GM19372 (cell line): ENCODE measurements at regions not wholly inside any gene's neighbourhood (a gene's known extent, or its start where the extent isn't known, plus 50 kb on each side); places are given as distances from the start of the nearest gene placed in this dataset.
A peak's percentile ranks its signal among the peaks of the same experiment; 100 is the strongest.

Source experiments
- ATAC-seq: cut with Tn5 transposase; IDR thresholded peaks from one replicate; pipeline ENCODE4 v1.9.1; 2021; ENCODE audit warnings: mild to moderate bottlenecking, low read depth, moderate library complexity; ENCODE audit not compliant: unreplicated experiment

DNA sequence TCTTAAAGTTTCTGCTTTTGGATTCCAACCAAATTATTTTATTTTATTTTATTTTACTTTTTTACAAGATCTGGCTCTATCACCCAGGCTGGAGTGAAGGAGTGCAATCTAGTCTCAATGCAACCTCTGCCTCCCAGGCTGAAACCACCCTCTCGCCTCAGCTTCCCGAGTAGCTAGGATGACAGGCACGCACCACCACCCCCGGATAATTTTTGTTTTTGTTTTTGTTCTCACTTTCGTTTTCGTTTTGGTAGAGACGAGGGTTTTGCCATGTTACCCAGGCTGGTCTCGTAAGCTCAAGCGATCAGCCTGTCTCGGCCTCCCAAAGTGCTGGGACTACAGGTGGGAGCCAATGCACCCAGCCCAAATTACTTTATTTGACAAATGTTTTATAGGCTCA lies 219.8 kb downstream of the ETS1 start:
- ATAC-seq = no peak

DNA sequence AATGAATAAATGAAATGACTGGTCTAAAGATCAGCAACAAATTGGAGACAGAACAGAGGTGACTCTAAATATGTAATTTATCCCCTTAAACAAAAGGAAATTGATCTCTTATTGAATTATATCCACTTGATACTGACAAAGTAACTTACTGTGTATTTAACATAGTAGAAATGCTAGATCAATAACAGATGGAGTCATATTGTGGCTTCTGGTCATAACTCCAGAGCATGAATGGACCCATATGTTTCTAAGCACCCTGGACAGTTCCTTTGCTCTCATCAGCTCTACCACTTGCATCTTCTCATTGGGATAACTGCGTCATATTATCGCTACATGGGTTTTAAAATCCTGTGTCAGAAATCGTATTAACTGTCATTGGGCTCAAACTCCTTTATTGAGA lies 222.3 kb downstream of the ETS1 start:
- no peak for ATAC-seq

DNA sequence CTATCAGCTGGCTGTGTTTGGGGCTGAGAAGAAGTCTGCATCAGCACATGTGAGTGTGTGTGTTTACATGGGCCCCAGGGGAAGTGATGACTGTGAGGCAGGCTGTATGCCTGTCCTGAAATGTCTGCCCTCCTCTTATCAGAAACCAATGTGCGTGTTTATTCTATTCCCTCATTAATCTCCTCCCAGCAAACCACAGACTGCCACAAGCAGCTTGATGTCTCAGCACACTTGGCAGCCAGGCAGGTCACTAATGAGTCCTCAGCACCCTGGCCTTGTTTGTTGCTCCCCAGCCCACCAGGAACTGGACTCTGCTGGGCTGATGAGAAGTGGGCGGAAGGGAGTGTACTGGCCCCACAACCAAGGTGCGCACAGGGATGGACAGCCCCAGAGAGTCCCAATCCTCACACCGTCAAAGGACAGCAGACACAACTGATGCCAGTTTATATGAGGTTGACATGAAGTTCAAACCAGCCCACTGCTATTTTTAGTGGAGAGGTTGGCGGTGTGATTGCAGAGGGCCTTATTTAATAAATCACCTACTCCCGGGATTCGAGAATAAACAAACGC lies 225.8 kb downstream of the ETS1 start:
- no peak for ATAC-seq

DNA sequence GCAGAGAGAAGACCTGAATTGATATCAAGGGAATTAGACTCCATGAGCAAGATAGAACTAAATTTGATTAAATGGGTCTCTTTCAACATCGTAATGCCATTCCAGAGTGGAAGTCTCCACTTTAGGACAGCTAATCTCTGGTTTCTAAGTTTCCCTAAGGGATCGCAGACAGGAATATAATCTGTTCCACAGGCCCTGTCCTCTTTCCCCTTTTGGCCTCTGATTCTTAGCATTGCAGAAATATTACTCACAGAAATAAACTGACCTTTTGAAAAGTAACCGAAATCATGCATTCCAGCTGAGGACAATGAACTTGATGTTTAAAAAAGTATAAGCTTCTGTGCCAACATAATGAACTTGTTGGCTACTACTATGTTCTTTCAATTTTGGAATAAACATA lies 227.8 kb downstream of the ETS1 start:
- ATAC-seq = no peak

DNA sequence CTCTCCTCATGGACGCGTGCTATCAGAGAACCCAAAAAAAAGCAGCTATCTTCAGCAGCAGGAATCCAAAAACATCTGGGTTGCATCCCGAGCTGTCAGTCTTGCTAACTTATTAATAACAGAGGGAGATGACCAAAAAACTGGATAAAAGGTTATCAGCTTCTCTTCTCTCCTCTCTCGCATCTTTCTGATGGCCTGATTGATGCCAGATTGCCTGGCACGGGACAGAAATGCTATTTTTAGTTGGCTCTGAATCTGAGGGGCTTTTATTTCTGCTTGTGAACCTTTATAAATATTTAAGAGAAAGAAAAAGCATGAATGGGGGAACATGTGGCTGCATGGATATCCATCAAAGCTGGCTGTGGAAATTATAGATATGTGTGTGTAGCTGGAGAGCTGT lies 230.3 kb downstream of the ETS1 start:
- ATAC-seq = no peak

DNA sequence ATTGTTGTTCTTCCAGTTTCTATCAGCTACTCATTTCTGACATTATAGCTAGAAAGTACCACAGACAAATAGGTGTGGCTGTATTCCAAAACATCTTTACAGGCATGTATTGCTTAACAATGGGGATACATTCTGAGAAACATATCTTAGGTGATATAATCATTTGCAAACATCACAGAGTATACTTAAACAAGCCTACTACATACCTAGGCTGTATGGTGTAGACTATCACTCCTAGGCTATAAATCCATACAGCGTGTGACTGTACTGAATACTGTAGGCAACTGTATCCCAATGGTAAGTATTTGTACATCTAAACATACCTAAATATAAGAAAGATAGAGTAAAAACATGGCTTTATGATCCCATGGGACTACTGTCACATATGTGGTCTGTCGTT lies 231.8 kb downstream of the ETS1 start:
- ATAC-seq = no peak

DNA sequence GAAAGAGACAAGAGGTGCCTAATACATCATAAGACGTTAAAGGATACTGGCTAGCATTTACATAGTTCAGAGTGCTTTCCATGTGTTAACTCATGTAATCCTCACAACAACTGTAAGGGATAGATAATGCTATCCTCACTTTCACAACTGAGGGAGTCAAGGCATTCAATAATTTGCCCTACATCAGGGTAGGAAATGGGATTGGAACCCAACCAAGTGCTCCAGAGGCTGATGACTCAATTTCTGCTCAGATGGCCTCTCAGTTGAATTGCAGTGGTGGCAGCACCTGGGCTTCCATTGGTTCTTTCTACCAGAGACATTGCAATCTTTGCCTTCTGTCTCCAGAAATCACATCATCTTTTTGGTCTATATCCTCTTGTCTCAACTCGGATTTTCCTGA lies 232.9 kb downstream of the ETS1 start:
- no peak for ATAC-seq

DNA sequence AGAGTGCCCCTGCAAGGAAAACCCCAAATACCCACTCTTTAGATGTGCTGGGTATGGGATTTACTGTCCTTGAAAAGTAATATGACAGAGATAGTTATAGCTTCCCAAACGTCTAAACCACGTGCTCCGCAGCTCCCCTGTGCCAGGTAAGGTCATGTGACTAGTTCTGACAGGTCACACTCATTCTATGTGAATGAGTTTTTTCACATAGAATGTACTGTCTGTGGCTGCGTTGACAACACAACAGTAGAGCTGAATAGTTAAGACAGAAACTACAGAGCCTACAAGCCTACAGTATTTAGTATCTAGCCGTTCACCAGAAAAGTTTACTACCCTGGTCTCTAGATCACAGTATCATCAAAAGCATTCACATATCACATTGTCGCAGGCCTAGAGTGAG lies 236.2 kb downstream of the ETS1 start:
- ATAC-seq = no peak

DNA sequence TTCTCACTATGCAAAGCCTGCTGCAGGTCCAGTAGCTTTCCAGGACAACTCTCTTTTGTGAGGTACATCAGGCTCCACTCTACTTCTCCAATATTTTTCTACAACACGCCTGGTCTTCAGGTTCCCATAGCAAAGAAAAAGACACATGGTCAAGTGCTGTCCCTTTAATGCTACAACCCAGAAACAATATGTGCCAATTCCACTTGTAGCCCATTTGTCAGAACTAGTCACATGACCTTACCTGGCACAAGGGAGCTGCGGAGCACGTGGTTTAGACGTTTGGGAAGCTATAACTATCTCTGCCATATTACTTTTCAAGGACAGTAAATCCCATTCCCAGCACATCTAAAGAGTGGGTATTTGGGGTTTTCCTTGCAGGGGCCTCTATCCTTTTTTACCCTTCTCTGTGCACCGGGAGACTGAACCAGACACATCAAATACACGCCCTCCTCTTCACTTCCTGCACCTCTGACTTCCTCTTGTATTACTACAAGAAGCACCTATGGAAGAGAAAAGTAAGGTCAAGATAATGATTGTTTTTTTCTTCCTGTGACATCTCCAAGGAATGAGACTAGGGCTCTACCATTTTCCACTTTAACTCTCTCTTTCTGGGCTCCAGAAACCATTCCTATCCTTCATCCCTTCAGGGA lies 237.6 kb downstream of the ETS1 start:
- no peak for ATAC-seq

DNA sequence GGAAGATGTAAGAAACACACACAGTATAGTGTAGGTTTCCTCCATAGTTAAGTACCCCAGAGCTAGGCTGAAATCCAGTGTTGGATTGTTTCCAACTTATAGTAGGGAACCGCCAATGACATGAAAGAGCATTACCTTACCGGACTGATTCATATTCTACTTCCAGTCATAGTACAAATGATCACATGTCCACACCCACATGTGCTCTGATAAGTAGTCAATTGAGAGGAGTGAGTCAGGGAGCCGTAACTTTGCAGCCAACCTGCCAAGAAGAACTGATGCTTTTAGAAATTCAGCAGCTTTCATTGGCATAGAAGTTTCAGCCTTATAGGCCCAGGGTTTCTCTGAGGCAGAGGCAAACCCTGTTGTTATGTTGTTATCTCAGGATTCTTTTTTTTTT lies 240.6 kb downstream of the ETS1 start:
- ATAC-seq = no peak

DNA sequence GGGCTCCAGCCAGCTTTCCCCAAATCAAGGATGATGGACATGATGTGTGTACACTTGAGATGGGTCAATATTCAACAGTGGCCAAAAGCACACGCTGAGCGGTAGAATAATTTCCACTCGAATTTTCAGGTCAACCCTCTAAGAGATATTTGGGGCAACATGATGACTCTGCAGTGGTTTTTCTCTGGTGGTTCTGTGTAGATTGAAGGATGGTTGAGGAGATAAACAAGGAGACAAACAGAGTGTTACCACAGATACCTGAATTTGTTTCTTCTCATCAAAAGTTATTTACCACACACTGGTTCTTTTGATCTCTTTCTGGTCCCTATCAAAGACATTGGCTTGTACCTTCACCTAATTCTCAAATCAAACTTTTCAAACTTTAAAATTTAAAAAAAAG lies 242.0 kb downstream of the ETS1 start:
- ATAC-seq = no peak

DNA sequence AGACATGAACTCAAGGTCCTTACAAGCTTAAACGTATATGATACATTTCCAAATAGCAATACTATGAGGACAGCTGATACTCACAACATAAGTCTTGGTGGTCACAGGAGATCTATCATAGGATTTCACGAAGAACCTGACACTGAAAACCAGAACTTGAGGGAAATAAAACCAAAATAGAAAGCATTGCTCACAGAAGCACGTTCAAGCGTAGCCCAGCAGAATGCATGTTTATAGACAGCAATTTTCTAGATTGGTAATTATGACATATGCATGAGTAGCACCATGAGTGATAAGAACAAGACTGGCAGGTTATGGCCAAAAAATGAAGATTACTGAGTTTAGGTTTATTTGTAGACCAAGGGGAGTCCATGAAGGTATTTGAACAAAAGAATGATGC lies 243.5 kb downstream of the ETS1 start:
- ATAC-seq = no peak

DNA sequence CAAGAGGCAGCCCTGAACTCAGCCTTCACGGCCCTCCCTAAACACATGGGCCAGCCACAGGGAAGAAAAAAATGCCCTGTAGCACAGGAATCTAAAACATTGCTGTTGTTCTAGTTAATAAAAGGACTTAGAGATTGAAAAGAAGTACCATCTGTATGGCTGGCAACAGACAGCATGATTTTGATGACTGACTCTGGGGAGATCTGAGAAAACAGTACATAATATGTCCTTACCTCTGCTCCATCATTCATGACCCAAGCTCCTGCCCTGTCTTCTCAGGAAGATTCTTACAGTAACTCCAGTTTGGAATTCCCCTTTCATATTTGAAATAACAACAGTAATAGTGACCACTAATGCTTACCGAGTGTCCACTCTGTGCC lies 244.2 kb downstream of the ETS1 start:
- peak; percentile 11 for ATAC-seq

DNA sequence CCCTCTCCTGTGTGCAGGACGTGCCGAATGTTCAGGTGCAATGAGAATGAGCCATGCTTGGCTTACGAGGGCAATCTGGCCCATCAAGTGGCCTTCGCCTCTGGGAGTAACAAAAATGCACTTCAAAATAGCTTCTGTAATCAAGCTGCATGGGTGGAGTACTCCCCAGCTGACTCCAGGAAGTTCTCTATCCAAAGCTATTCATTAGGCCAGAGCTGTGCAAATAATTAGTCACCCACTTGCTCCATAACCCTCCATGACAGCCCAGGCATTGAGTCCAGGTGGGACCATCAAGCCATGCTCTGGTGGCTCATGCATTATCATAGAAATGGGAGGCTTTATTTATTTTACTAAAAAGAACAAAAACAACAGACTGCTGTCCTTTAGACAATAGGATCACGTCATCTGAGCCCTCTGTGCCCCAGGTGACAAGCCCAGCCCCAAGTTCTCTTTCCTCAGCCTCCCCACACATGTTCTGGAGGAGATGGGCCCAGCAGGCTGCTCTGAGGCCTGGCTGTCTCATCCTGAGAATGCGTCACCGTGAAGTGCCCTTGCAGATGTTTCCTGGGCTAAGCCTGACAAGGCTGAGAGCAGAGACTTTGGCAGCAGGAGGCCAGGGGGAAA lies 244.7 kb downstream of the ETS1 start:
- peak; percentile 77 for ATAC-seq

DNA sequence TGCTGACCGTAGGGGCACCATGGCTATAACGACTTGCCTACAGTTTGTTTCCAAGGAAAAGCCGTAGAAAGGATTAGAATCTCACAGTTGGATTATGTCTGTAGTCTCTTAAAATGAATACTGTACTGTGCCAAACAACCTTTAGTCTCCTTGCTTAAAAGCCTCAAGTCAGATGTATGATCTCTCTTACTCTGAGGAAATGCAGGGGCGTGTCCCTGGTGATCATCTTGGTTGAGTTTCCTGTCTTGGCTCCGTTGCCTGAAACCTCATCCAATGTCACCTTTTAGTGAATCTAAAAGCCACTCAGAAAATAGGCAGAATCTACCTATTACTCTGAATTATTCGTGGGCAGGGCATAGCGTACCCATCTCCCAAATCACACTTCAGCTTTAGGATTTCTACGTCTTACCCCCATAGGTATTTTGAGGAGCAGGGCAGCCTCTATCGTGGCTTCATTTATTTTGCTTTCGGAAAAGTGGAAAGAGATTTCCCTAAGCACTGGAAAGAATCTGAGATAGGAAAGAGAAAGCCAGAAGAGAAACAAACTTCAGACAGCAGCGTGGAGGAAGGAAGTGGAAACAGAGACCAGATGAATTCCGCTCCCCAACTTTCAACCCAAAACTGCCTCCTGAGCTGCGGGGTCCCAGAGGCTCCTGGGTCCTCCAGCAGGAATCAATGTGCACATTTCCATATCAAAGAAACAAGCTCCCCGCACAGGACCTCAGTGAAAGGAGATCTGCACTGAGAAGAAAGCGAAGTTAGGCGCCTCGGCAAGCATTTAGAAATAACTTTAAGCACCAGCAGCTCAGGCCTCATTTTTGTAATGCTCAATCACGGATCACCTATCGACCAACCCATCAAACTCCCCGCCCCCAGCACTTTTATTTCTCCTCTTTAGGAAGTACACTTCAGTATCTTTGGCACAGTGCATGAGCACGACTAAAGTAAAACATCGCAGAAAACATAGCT lies 245.8 kb downstream of the ETS1 start:
- no peak for ATAC-seq

DNA sequence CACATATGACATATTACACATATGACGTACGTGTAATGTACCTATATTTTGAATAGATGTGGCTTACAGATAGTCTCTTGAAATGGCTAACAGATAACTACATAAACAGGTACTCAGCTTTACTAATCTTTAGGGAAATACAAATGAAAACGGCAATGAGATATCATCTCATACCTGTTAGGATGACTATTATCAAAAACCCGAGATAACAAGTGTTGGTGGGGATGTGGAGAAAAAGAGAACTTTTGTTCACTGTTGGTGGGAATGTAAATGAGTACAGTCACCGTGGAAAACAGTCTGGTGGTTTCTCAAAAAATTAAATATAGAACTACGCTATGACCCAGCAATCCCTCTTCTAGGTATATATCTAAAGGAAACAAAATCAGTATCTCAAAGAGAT lies 247.6 kb downstream of the ETS1 start:
- ATAC-seq = no peak

DNA sequence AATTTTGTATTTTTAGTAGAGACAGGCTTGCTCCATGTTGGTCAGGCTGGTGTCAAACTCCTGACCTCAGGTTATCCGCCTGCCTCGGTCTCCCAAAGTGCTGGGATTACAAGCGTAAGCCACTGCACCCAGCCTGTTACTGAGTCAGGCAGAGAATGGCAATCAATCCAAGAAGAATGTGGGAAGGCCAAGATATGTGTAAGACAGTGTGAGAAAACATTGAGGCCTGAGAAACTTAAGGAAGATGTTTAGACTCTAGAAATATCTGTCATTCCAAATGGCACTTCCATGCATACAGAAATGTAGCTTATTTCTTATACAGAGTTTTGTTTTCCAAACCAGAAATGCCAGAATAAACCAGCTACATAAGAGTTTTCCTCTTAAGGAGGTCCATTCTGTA lies 248.5 kb downstream of the ETS1 start:
- ATAC-seq = no peak

DNA sequence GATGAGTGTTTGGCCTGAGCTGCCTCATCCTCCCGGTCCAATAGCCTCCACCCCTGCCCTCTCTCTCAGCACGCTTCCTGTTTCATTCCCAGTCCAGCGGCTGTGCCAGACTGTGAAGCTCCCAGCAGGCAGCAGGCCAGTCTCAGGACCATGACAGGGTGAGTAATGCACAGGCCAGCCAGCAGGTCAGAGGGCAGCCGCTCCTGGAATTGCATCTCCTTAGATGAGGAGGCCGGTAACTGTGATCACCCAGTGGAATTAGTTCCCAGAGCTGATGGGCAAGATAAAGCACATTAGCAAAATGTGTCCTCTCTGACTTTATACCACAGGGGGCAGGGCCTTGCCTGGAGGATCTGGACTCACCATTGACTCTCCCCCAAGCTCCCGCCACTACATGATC lies 251.2 kb downstream of the ETS1 start:
- no peak for ATAC-seq

DNA sequence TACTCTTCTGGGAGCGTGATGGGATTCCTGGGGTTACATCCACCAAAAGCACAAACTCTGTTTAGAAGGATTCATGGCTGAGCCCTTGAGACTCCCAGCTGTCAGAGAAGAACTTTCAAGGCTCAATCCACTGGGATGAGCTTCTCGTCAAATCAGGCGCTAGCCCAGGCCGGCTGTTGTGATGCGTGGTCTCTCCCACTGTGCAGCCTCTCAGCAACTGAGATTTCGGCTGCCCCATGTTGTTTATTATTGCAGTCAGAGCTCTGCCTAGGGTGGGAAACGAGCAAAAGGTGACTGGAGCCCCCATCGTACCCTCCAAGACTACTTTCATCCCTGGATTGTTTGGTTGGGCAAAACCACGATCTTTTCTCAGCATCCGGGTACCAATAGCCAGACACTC lies 251.6 kb downstream of the ETS1 start:
- no peak for ATAC-seq

DNA sequence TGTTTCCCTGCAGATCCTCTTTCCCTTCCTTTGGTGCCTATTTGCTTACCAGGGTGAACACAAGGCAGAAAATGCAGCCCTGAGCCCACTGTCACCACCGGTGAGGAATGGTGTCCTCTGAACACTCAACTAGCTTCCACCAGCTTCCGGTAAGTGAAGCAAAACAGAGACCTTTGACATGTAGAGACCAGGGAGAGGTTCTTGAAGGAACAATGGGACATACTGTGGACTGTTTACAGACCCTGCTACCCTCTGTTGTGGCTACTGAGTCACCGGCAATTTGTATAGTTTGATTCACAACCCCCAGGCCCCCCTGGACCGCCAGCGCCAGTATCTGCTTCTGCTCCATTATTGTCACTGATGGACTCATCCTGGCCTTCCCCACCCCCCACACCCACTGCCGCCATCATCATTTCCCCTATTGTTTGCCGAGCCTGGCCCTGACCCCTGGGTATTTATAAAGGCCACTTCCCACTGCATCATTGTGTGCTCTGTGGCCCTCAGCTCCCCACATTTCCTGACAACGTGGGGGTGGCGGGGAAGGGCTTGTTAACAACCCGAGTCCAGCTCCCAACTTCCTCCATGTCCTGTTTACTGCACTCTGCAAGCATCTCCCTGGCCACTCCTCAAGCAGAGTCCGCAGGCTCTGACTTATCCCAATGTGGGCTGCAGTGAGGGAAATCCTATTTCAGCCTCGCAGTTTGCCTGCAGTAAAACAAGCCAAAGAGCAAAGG lies 252.9 kb downstream of the ETS1 start:
- ATAC-seq = no peak

DNA sequence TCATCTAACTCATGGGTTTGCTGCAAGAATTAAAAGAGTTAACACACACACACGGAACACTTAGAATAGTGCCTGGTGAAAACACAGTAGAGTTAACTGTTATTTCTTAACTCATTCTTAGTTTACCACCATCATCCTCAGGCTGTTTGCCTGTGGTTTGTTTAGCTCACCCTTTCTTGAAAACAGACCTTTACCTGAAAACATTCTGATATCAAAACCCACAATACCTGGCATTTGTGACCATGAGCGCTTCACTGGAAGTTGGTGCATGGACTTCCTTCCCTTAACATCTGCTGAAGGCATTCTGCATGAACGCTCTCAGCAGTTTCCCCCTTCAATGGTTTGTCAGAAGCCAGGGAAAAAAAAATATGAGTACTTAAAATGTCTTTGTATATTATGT lies 256.0 kb downstream of the ETS1 start:
- no peak for ATAC-seq
